K562 (cell line): ENCODE measurements at regions not wholly inside any gene's neighbourhood (a gene's known extent, or its start where the extent isn't known, plus 50 kb on each side); places are given as distances from the start of the nearest gene placed in this dataset.

Source experiments
- ATAC-seq: fragments of 200-7000 bp; cut with Tn5 transposase; 3 replicates; pipeline ENCODE4 v1.9.1; 2020; ENCODE audit warnings: moderate library complexity
- BruUV-seq: library from RNA; stranded (reverse); fragments of 400-500 nt; replicated peaks from 2 replicates; lab custom pipeline; 2021; lab: Mats Ljungman, UMichigan
- CTCF ChIA-PET: fragments of 300-600 bp; formaldehyde crosslinking; extraction: SDS; loops from one replicate; lab custom pipeline; 2021; ENCODE audit warnings: low intra/inter-chr PET ratio; lab: Yijun Ruan, JAX
- POLR2A ChIA-PET: fragments of 300-600, 350-650 bp; sonication (Branson Sonifier 250); formaldehyde crosslinking; extraction: SDS; loops from one replicate; lab custom pipeline; 2021; ENCODE audit warnings: antibody characterized with exemption, inconsistent platforms; lab: Yijun Ruan, JAX
- DNase-seq, 4 experiments: peaks; one replicate each; pipeline versions ENCODE4 v3.0.0 to v3.0.0-alpha.2; 2011 to 2018; ENCODE audit warnings: low spot score in 3 of 4, mixed read lengths in 3 of 4; ENCODE audit errors: extremely low read depth in 1 of 4
- FAIRE-seq: peaks from 2 replicates; lab custom pipeline; 2011; peaks lifted over from hg19 to GRCh38; lab: Jason Lieb, UNC
- H2AFZ ChIP-seq: 2 replicates; pipeline ENCODE4 v1.6.0; 2011; ENCODE audit warnings: low read depth, low read length, control low read depth, inconsistent platforms
- H3K27ac ChIP-seq: fragments of 200-600 bp; 3 replicates; pipeline ENCODE4 v1.8.0; 2011; ENCODE audit warnings: low read depth, mild to moderate bottlenecking, control low read depth, inconsistent platforms, low read length, moderate library complexity, mixed read lengths; ENCODE audit errors: extremely low read depth
- H3K27me3 ChIP-seq, 2 experiments: fragments of 300-600 bp in 1 of 2; 2 replicates in 1 of 2; 3 replicates in 1 of 2; pipeline versions ENCODE4 v1.6.0 to v1.8.0; 2011; ENCODE audit warnings: inconsistent platforms in 2 of 2, low read length in 2 of 2, mild to moderate bottlenecking in 1 of 2, mixed read lengths in 1 of 2, moderate library complexity in 1 of 2; ENCODE audit not compliant: control insufficient read depth in 2 of 2, insufficient read depth in 2 of 2
- H3K36me3 ChIP-seq: fragments of 300-600 bp; 3 replicates; pipeline ENCODE4 v1.8.0; 2011; ENCODE audit warnings: mild to moderate bottlenecking, low read length, inconsistent platforms; ENCODE audit not compliant: control insufficient read depth, insufficient read depth
- H3K4me1 ChIP-seq, 2 experiments: fragments of 200-600 bp in 1 of 2; replicated peaks in 1 of 2; 2 replicates in 1 of 2; 3 replicates in 1 of 2; pipeline versions ENCODE4 v1.5.1 to v1.8.0; 2011; ENCODE audit warnings: inconsistent platforms in 2 of 2, low read length in 2 of 2, mild to moderate bottlenecking in 1 of 2, mixed read lengths in 1 of 2, moderate library complexity in 1 of 2; ENCODE audit not compliant: control insufficient read depth in 2 of 2, insufficient read depth in 2 of 2
- H3K4me2 ChIP-seq: 2 replicates; pipeline ENCODE4 v1.6.1; 2011; ENCODE audit warnings: low read length, control low read depth, inconsistent platforms, mixed read lengths; ENCODE audit not compliant: insufficient read depth
- H3K4me3 ChIP-seq: fragments of 200-600 bp; sonication (generic), shearing (Covaris generic); 2 replicates; pipeline ENCODE4 v1.5.1; 2016; ENCODE audit warnings: control low read depth, inconsistent platforms
- H3K79me2 ChIP-seq: fragments of 200-600 bp; 3 replicates; pipeline ENCODE4 v1.8.0; 2011; ENCODE audit warnings: low read length, inconsistent platforms; ENCODE audit not compliant: control insufficient read depth, insufficient read depth
- H3K9ac ChIP-seq, 2 experiments: 2 replicates each; pipeline versions ENCODE4 v1.6.0 to v1.6.1; 2011; ENCODE audit warnings: low read depth in 2 of 2, low read length in 2 of 2, control low read depth in 1 of 2, inconsistent platforms in 1 of 2, mild to moderate bottlenecking in 1 of 2, mixed read lengths in 1 of 2; ENCODE audit not compliant: insufficient read depth in 1 of 2
- H3K9me1 ChIP-seq: one replicate; pipeline ENCODE4 v1.6.0; 2011; ENCODE audit warnings: inconsistent platforms, mild to moderate bottlenecking, low read length, moderate library complexity; ENCODE audit not compliant: control insufficient read depth, insufficient read depth
- H3K9me3 ChIP-seq: replicated peaks from 2 replicates; pipeline ENCODE4 v1.5.1; 2011; ENCODE audit warnings: low read depth, low read length, inconsistent platforms; ENCODE audit not compliant: control insufficient read depth, insufficient read depth
- H4K20me1 ChIP-seq: replicated peaks from 2 replicates; pipeline ENCODE4 v1.6.1; 2011; ENCODE audit warnings: low read length, inconsistent platforms, mixed read lengths; ENCODE audit not compliant: control insufficient read depth, insufficient read depth
- ARID4B ChIP-seq: sonication (generic); formaldehyde crosslinking; IDR thresholded peaks from 2 replicates; pipeline ENCODE4 v1.8.0; 2022; ENCODE audit warnings: mild to moderate bottlenecking, missing genetic modification reagents
- BRD4 ChIP-seq: fragments of 200-600 bp; sonication (generic); IDR thresholded peaks from 2 replicates; pipeline ENCODE4 v1.6.1; 2017; ENCODE audit warnings: inconsistent platforms
- CBX2 ChIP-seq: fragments of 200-600 bp; sonication (generic); IDR thresholded peaks from one replicate; pipeline ENCODE4 v1.6.1; 2012; ENCODE audit warnings: mild to moderate bottlenecking, low read length, inconsistent platforms; ENCODE audit not compliant: insufficient read depth, poor library complexity, severe bottlenecking
- ELF2 ChIP-seq: fragments of 250-450 bp; sonication (Bioruptor Pico); IDR thresholded peaks from 2 replicates; pipeline ENCODE4 v1.5.0; 2021; ENCODE audit warnings: mild to moderate bottlenecking
- ESRRA ChIP-seq: fragments of 450-650 bp; IDR thresholded peaks from 2 replicates; pipeline ENCODE4 v1.6.1; 2014; ENCODE audit warnings: low read depth, mild to moderate bottlenecking, moderate library complexity, borderline replicate concordance
- KDM5B ChIP-seq: fragments of 200-600 bp; sonication (generic); IDR thresholded peaks from 2 replicates; pipeline ENCODE4 v1.6.1; 2012; ENCODE audit warnings: low read depth, mild to moderate bottlenecking, moderate library complexity, low read length, control low read depth, inconsistent platforms; ENCODE audit not compliant: insufficient replicate concordance
- MTA1 ChIP-seq: fragments of 450-650 bp; IDR thresholded peaks from 2 replicates; pipeline ENCODE4 v1.6.1; 2017; ENCODE audit warnings: borderline replicate concordance
- NBN ChIP-seq: fragments of 450-650 bp; IDR thresholded peaks from 2 replicates; pipeline ENCODE4 v1.6.1; 2016; ENCODE audit warnings: low read depth, mild to moderate bottlenecking
- PML ChIP-seq: IDR thresholded peaks from 2 replicates; pipeline ENCODE4 v1.6.1; 2012; ENCODE audit warnings: low read length, inconsistent platforms
- RFX1 ChIP-seq: fragments of 450-650 bp; IDR thresholded peaks from 2 replicates; pipeline ENCODE4 v1.6.1; 2016; ENCODE audit warnings: mild to moderate bottlenecking, moderate library complexity
- SMAD1 ChIP-seq: fragments of 150-350 bp; IDR thresholded peaks from 2 replicates; pipeline ENCODE4 v1.6.1; 2014; ENCODE audit warnings: low read length, low read depth; ENCODE audit not compliant: partially characterized antibody
- TEAD1 ChIP-seq, 2 experiments: fragments of 450-650 bp in 1 of 2; sonication (generic) in 1 of 2; formaldehyde crosslinking; IDR thresholded peaks; 2 replicates each; pipeline versions ENCODE4 v1.4.0 to v1.8.0; 2020 to 2022; ENCODE audit warnings: mild to moderate bottlenecking in 2 of 2, missing genetic modification reagents in 1 of 2
- WGBS: fragments of 100-300 bp; shearing (Covaris generic); methylation state at CpG from one replicate; pipeline ENCODE4 v1.1.6; 2016; ENCODE audit warnings: low coverage, mixed read lengths; ENCODE audit not compliant: insufficient coverage; ENCODE audit errors: missing lambda C conversion rate; 5-methylcytosine and 5-hydroxymethylcytosine counted together
- in situ Hi-C: fragments of 300-500 bp; cut with MboI; formaldehyde crosslinking; loops from 4 replicates; pipeline ENCODE4 v1.15.0; 2018; ENCODE audit warnings: inconsistent platforms, mixed read lengths
- intact Hi-C: fragments of 100-400 bp; cut with micrococcal nuclease; formaldehyde crosslinking; loops from 2 replicates; pipeline ENCODE4 v1.14.2; 2022
- TF ChIP-seq, protein P1 (sequence below): fragments of 450-650 bp; IDR thresholded peaks from 2 replicates; pipeline ENCODE4 v1.6.1; 2014; ENCODE audit warnings: low read depth, mild to moderate bottlenecking, moderate library complexity, borderline replicate concordance
- TF ChIP-seq, protein P2 (sequence below): sonication (generic); formaldehyde crosslinking; IDR thresholded peaks from 2 replicates; pipeline ENCODE4 v1.8.0; 2022; ENCODE audit warnings: mild to moderate bottlenecking, missing genetic modification reagents, borderline replicate concordance

DNA sequence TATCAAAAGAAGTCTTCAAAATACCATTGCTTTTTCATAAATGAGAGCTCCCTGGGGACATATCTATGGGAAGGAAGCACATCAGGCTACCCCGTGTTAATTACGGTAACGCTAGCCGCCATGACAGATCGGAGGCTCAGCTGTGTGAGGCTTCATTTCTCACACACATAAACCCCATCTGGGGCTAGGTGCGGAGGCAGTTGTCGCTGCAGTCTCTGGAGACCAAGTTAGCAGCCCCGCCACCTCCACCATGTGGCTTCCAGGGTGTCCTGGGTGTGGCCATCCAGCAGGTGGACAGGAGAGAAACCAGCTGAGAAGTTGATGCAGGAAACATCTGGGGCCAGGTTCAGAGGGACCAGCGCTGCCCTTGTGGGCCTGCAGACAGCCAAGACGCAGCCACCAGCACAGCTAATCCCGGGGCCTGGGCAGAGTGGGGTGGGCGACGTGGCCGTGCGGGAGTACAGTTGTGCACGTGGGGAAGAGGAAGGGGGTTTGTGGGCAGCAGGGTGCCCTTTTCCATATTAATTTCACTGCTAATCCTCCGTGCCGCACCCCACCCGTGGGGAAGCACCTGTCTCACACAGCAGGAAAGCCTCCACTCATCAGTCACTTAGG, 426.5 kb downstream of the IRX1 start:
- H3K36me3 ChIP-seq, result no peaks in the 10 kb centered on the region
- ChIA-PET POLR2A (no interaction called here), CTCF (no interaction called here)
- DNase-seq, result no peak
- no peak overlapping the region for H2AFZ ChIP-seq
- no peaks in the 10 kb centered on the region for H3K27me3 ChIP-seq
- H3K4me2 ChIP-seq, result no peak overlapping the region
- H3K79me2 ChIP-seq, result no peaks in the 10 kb centered on the region
- in situ Hi-C loops (no loop called here), intact Hi-C loops (no loop called here)
- BruUV-seq, result no TSS peak
- no peaks in the 10 kb centered on the region for H4K20me1 ChIP-seq
- H3K9me1 ChIP-seq, result no peaks in the 10 kb centered on the region
- 2% methylated on average over 19 of the region's 19 CpGs for WGBS
- no peaks in the 10 kb centered on the region; the same call in 1 of the 2 replicates for H3K9me3 ChIP-seq
- H3K4me1 ChIP-seq, result no peaks in the 10 kb centered on the region
- H3K27ac ChIP-seq, result no peak overlapping the region
- H3K4me3 ChIP-seq, result no peak overlapping the region
- ATAC-seq, result no peak
- H3K9ac ChIP-seq, result no peak overlapping the region
- FAIRE-seq, result no peak
- TF ChIP-seq NBN (no peak), PML (no peak), KDM5B (no peak), MTA1 (no peak), ELF2 (CRISPR knock-in tag) (no peak), RFX1 (no peak), BRD4 (no peak), TEAD1 (CRISPR knock-in tag; IDR thresholded peaks at IDR 0.05) (no peak), SMAD1 (no peak), CBX2 (no peak), ARID4B (no peak), ESRRA (no peak)
- TF ChIP-seq, protein P1, sequence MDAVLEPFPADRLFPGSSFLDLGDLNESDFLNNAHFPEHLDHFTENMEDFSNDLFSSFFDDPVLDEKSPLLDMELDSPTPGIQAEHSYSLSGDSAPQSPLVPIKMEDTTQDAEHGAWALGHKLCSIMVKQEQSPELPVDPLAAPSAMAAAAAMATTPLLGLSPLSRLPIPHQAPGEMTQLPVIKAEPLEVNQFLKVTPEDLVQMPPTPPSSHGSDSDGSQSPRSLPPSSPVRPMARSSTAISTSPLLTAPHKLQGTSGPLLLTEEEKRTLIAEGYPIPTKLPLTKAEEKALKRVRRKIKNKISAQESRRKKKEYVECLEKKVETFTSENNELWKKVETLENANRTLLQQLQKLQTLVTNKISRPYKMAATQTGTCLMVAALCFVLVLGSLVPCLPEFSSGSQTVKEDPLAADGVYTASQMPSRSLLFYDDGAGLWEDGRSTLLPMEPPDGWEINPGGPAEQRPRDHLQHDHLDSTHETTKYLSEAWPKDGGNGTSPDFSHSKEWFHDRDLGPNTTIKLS, result no peak
- TF ChIP-seq, protein P2, sequence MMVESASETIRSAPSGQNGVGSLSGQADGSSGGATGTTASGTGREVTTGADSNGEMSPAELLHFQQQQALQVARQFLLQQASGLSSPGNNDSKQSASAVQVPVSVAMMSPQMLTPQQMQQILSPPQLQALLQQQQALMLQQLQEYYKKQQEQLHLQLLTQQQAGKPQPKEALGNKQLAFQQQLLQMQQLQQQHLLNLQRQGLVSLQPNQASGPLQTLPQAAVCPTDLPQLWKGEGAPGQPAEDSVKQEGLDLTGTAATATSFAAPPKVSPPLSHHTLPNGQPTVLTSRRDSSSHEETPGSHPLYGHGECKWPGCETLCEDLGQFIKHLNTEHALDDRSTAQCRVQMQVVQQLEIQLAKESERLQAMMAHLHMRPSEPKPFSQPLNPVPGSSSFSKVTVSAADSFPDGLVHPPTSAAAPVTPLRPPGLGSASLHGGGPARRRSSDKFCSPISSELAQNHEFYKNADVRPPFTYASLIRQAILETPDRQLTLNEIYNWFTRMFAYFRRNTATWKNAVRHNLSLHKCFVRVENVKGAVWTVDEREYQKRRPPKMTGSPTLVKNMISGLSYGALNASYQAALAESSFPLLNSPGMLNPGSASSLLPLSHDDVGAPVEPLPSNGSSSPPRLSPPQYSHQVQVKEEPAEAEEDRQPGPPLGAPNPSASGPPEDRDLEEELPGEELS (CRISPR knock-in tag), result no peak
